Nephron progenitor cell (in vitro differentiated cells): ENCODE measurements at regions not wholly inside any gene's neighbourhood (a gene's known extent, or its start where the extent isn't known, plus 50 kb on each side); places are given as distances from the start of the nearest gene placed in this dataset.
A peak's percentile ranks its signal among the peaks of the same experiment; 100 is the strongest.

ENCODE experiments used
- DNase-seq: peaks from one replicate; pipeline ENCODE4 v3.0.0; 2021
- H3K27ac Mint-ChIP-seq: 2 replicates; pipeline ENCODE4 v1.8.0; 2021; ENCODE audit warnings: mild to moderate bottlenecking, moderate library complexity, mixed read lengths
- H3K27me3 Mint-ChIP-seq: 2 replicates; pipeline ENCODE4 v1.8.0; 2021; ENCODE audit warnings: mild to moderate bottlenecking, low read depth, mixed read lengths; ENCODE audit not compliant: poor library complexity
- H3K36me3 Mint-ChIP-seq: 2 replicates; pipeline ENCODE4 v1.8.0; 2021; ENCODE audit warnings: low read depth, mixed read lengths
- H3K4me1 Mint-ChIP-seq: 2 replicates; pipeline ENCODE4 v1.8.0; 2021; ENCODE audit warnings: mixed read lengths
- H3K4me3 Mint-ChIP-seq: 2 replicates; pipeline ENCODE4 v1.8.0; 2021; ENCODE audit warnings: mild to moderate bottlenecking, moderate library complexity, mixed read lengths
- H3K9me3 Mint-ChIP-seq: 2 replicates; pipeline ENCODE4 v1.8.0; 2021; ENCODE audit warnings: mild to moderate bottlenecking, moderate library complexity, mixed read lengths
- TF ChIP-seq, protein P1 (sequence below): fragments of 200-600 bp; sonication (generic); IDR thresholded peaks from 2 replicates; pipeline ENCODE4 v1.5.0; 2021; ENCODE audit warnings: antibody characterized with exemption

DNA sequence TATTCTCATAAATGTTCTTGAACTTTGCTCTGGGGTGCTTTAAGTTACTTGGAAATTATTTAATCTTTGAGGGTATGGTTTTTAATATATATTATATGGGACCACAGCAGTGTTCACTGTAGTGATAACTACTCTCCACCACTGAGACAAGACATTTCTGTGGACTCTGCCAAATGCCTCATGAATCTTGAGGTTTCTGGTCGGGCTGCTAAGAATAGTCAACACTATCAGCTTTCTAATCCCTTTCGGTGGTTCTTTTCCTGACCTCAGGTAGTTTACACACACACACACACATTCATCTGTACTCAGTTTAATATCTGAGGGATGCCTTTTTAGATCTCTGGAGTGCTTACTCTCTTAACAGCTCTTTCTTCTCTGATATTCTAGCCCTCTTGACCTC, 500.7 kb downstream of the MAFB start:
- H3K27me3 Mint-ChIP-seq = peaks cover 4% of the 10 kb centered on the region
- no peaks in the 10 kb centered on the region for H3K36me3 Mint-ChIP-seq
- peaks cover 4% of the 10 kb centered on the region for H3K9me3 Mint-ChIP-seq
- TF ChIP-seq, protein P1, sequence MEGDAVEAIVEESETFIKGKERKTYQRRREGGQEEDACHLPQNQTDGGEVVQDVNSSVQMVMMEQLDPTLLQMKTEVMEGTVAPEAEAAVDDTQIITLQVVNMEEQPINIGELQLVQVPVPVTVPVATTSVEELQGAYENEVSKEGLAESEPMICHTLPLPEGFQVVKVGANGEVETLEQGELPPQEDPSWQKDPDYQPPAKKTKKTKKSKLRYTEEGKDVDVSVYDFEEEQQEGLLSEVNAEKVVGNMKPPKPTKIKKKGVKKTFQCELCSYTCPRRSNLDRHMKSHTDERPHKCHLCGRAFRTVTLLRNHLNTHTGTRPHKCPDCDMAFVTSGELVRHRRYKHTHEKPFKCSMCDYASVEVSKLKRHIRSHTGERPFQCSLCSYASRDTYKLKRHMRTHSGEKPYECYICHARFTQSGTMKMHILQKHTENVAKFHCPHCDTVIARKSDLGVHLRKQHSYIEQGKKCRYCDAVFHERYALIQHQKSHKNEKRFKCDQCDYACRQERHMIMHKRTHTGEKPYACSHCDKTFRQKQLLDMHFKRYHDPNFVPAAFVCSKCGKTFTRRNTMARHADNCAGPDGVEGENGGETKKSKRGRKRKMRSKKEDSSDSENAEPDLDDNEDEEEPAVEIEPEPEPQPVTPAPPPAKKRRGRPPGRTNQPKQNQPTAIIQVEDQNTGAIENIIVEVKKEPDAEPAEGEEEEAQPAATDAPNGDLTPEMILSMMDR = no peak
- H3K27ac Mint-ChIP-seq = no peak overlapping the region
- DNase-seq = no peak
- peaks cover 5% of the 10 kb centered on the region for H3K4me1 Mint-ChIP-seq
- H3K4me3 Mint-ChIP-seq = no peak overlapping the region

DNA sequence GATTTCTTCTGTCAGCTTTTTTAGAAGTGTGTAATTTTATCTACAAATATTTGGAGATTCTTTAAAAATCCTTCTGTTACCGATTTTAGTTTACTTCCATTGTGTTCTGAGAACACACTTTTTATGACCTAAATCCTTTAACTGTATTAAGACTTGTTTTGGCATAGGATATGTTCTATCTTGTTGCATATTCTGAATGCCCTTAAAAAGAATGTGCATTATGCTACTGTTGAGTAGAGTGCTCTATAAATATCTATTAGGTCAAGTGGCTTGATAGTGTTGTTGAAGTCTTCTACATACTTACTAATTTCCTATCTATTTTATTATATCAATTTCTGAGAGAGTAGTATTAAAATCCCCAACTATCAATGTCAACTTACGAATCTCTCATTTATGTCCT, 502.2 kb downstream of the MAFB start:
- TF ChIP-seq, protein P1 = no peak
- Mint-ChIP-seq H3K9me3 (peaks cover 4% of the 10 kb centered on the region), H3K4me3 (no peak overlapping the region), H3K27me3 (peaks cover 4% of the 10 kb centered on the region), H3K4me1 (peaks cover 20% of the 10 kb centered on the region), H3K27ac (no peak overlapping the region), H3K36me3 (no peaks in the 10 kb centered on the region)
- no peak for DNase-seq

DNA sequence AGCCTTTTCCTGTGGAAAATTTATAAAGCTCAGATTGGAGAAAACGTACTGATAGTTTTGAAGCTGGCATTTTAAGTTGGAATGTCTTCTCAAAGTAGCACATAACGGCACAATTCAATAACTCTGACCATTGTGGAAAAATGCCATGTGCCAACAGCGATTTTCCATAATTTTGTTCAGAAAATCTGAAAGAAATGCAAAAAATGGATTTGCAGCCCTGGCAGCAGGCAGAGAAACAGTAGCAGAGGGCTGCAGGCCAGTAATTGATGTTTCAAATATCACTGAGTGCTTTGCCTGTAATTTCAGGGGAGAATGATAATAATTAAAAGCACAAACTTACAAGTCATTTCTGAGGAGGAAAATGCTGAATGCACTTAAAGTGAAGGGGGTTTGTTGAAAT, 507.4 kb downstream of the MAFB start:
- H3K27ac Mint-ChIP-seq = peak overlapping the region; percentile 71
- H3K9me3 Mint-ChIP-seq = no peaks in the 10 kb centered on the region
- H3K4me1 Mint-ChIP-seq = peaks cover 29% of the 10 kb centered on the region
- H3K4me3 Mint-ChIP-seq = no peak overlapping the region
- no peaks in the 10 kb centered on the region for H3K27me3 Mint-ChIP-seq
- TF ChIP-seq, protein P1 = no peak
- DNase-seq = no peak
- H3K36me3 Mint-ChIP-seq = no peaks in the 10 kb centered on the region

DNA sequence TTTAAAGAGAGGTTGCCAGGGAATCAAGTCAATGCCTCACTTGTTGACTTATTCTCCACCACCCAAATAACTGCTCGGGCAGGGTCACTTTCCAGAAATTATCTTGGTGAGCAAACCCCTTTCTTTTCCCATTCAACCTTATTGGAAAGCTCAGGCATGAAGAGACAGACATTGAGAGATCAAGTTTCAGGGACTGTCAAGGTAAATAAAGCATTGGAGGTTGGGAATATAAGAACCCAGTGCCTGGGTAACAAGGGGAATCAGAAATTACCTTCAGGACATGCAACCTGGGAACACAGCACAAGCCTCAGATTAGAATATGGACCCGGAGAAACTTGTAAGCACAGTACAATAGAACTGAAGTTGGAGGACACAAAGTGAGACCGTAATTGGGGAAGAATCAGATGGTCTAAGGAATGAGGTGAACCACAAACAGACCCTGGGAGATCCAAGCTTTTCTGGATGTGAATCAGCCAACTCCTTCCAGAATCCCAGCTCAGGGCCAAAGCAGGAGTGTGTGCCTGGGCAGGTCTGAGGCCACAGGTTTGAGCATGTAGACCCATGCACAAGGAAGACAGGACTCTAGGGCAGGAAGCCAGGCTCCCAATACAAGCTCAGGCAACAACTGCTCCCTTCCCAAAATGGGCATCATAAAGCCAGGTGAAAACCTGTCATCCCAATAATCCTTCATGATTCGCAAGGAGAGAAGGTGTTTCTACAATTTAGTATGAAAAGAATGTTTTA, 512.8 kb downstream of the MAFB start:
- no peak for DNase-seq
- peak overlapping the region; percentile 64 for H3K27ac Mint-ChIP-seq

DNA sequence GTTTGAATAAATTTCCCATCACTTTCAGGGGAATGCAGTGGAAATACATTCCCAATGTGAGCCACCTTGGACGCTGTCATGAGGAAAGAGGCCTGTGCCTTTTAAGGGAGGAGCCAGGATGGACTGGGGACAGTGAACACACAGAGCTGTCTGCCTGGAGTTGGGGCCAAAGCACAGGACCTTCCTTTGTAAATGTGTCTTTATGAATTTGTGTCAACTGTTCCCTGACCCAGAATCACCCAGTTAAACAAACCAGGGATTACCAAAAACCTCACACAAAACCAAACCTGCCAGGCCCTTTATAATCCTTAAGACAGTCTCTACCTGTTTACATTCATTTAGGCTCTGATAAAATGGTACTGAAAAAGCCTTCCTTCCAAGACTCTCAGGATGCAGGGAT, 513.7 kb downstream of the MAFB start:
- H3K9me3 Mint-ChIP-seq = no peaks in the 10 kb centered on the region
- no peak for DNase-seq
- no peak overlapping the region for H3K4me3 Mint-ChIP-seq
- TF ChIP-seq, protein P1 = no peak
- H3K27me3 Mint-ChIP-seq = peaks cover 3% of the 10 kb centered on the region
- peaks cover 20% of the 10 kb centered on the region for H3K4me1 Mint-ChIP-seq
- H3K36me3 Mint-ChIP-seq = no peaks in the 10 kb centered on the region
- H3K27ac Mint-ChIP-seq = no peak overlapping the region

More for the DNA sequence above, 512.8 kb downstream of the MAFB start:
- Mint-ChIP-seq H3K27me3 (peaks cover 3% of the 10 kb centered on the region), H3K9me3 (no peaks in the 10 kb centered on the region), H3K4me1 (peaks cover 24% of the 10 kb centered on the region), H3K4me3 (no peak overlapping the region), H3K36me3 (no peaks in the 10 kb centered on the region)
- TF ChIP-seq, protein P1 = no peak

DNA sequence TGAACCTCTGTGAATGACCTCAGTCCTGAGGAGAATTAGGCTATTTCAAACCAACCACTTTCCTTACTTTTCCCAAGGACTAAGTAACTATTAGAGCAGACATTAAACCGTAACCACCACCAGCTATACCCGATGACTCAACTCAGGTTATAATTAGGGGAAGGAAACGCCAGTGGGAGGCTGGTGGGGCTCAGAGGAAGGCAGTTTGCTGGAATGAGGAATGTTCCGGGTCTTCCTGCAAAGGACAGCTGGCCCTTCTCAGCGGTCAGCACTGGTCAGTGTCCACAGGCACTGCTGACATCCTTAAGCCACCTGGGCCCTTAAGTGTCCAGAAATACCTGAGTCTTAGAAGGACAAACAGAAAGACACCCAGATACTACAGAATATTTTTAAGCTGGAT, 515.2 kb downstream of the MAFB start:
- Mint-ChIP-seq H3K4me3 (no peak overlapping the region), H3K9me3 (no peaks in the 10 kb centered on the region), H3K27ac (no peak overlapping the region), H3K4me1 (peaks cover 20% of the 10 kb centered on the region), H3K36me3 (no peaks in the 10 kb centered on the region), H3K27me3 (peaks cover 3% of the 10 kb centered on the region)
- peak; percentile 2 for DNase-seq
- TF ChIP-seq, protein P1 = no peak
